Stimulated activated CD4-positive, alpha-beta T cell treated with anti-CD3 and anti-CD28 coated beads, TNF-alpha, amount 100 ng/mL, for 48 hours (primary cell): ENCODE measurements at regions not wholly inside any gene's neighbourhood (a gene's known extent, or its start where the extent isn't known, plus 50 kb on each side); places are given as distances from the start of the nearest gene placed in this dataset.
"Not testable (repeated sequence)": the region's sequence is repeated elsewhere in the genome, so short reads cannot be mapped to it uniquely, and the experiment has no call there.

Source experiments
- DNase-seq, 3 donors: peaks; one replicate each; pipeline ENCODE4 v3.0.0-alpha.2; 2020; ENCODE audit warnings: low read depth in 3 of 3

GRCh38 chr20:22949331-22950109 is 85.6 kb upstream of the SSTR4 start:
- no peak for DNase-seq

GRCh38 chr20:22951966-22952365 is 83.1 kb upstream of the SSTR4 start:
- no peak for DNase-seq

GRCh38 chr20:22954661-22955060 is 80.5 kb upstream of the SSTR4 start:
- no peak for DNase-seq

- DNase-seq, result no peak
Observed at GRCh38 chr20:22958390-22958789, 76.7 kb upstream of the SSTR4 start.

GRCh38 chr20:22962567-22963439 is 72.3 kb upstream of the SSTR4 start:
- DNase-seq, result no peak

GRCh38 chr20:22963581-22963980 is 71.5 kb upstream of the SSTR4 start:
- no peak for DNase-seq

GRCh38 chr20:22966787-22967464 is 68.2 kb upstream of the SSTR4 start:
- DNase-seq, result no peak

GRCh38 chr20:22967706-22968105 is 67.4 kb upstream of the SSTR4 start:
- not testable (repeated sequence) for DNase-seq

- not testable (repeated sequence) for DNase-seq
Observed at GRCh38 chr20:22969031-22969430, 66.1 kb upstream of the SSTR4 start.

- not testable (repeated sequence) for DNase-seq
Observed at GRCh38 chr20:22971077-22971476, 64.0 kb upstream of the SSTR4 start.

- DNase-seq, result no peak
Observed at GRCh38 chr20:22974354-22974753, 60.8 kb upstream of the SSTR4 start.

- DNase-seq, result no peak
Observed at GRCh38 chr20:22977047-22977785, 57.9 kb upstream of the SSTR4 start.

- DNase-seq, result no peak
Observed at GRCh38 chr20:22984008-22984407, 51.1 kb upstream of the SSTR4 start.

- DNase-seq, result no peak
Observed at GRCh38 chr20:22984606-22985005, 50.5 kb upstream of the SSTR4 start.

- DNase-seq, result no peak
Observed at GRCh38 chr20:22985239-22985778, 49.8 kb upstream of the SSTR4 start.
